HFFc6 (cell line): ENCODE measurements at regions not wholly inside any gene's neighbourhood (a gene's known extent, or its start where the extent isn't known, plus 50 kb on each side); places are given as distances from the start of the nearest gene placed in this dataset.

ENCODE experiments used
- DNase-seq: peaks from one replicate; pipeline ENCODE4 v3.0.0-alpha.2; 2018
- H3K27ac Mint-ChIP-seq: 2 replicates; pipeline ENCODE4 v1.8.0; 2020; ENCODE audit warnings: mild to moderate bottlenecking, mixed read lengths
- H3K27me3 Mint-ChIP-seq: 2 replicates; pipeline ENCODE4 v1.8.0; 2021; ENCODE audit warnings: mild to moderate bottlenecking, moderate library complexity, mixed read lengths; ENCODE audit not compliant: insufficient read depth
- H3K36me3 Mint-ChIP-seq: 2 replicates; pipeline ENCODE4 v1.8.0; 2021; ENCODE audit warnings: low read depth, mixed read lengths
- H3K4me1 Mint-ChIP-seq: 2 replicates; pipeline ENCODE4 v1.8.0; 2020; ENCODE audit warnings: low read depth, mixed read lengths
- H3K4me3 Mint-ChIP-seq: 2 replicates; pipeline ENCODE4 v1.8.0; 2020; ENCODE audit warnings: mild to moderate bottlenecking, moderate library complexity, mixed read lengths
- H3K9me3 Mint-ChIP-seq: 2 replicates; pipeline ENCODE4 v1.8.0; 2020; ENCODE audit warnings: mild to moderate bottlenecking, mixed read lengths
- CTCF ChIP-seq: fragments of 200-600 bp; sonication (generic); IDR thresholded peaks from 2 replicates; pipeline ENCODE4 v1.5.0; 2021; ENCODE audit warnings: antibody characterized with exemption, mild to moderate bottlenecking

DNA sequence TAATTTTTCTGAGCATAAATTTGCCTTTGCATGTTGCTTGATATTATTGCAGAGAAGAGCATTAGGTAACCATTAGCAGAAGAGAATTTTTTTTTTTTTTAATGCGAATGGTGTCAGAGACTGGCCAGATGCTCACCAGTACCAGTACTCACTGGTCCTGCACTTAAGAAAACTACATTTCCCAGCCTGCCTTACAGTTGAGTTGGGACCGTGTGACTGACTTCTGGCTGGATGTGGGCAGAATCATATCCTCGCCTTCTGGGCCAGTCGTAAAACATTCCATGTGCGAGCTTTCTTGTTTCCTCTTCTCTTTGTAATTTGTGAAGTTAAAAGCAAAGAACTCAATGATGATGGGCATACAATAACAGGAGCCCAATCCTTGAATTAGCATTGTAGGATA is 132.4 kb downstream of the LRRC30 start:
- peaks cover 6% of the 10 kb centered on the region for H3K9me3 Mint-ChIP-seq
- H3K4me3 Mint-ChIP-seq = no peak overlapping the region
- H3K4me1 Mint-ChIP-seq = no peaks in the 10 kb centered on the region
- TF ChIP-seq CTCF = no peak
- no peak overlapping the region for H3K27ac Mint-ChIP-seq
- peaks cover 7% of the 10 kb centered on the region for H3K27me3 Mint-ChIP-seq
- DNase-seq = no peak
- no peaks in the 10 kb centered on the region for H3K36me3 Mint-ChIP-seq

DNA sequence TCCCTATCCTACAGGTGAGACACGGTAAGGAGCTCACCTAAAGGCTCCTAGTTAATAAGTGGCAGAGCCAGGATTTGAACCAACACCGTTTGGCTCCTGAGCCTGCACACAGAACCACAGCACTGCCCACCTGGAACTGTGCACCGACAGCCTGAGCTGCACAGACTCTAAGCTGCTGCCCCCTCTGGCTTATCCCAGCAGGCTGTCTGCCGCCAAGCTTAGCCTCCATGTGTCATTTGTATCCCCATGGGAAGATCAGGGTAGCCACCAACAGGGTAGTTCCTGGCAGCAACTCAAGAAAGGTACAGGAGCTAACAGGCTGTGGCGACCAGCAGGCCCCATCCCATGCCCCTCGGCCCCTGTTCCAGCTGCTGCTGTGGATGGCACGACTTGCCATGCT is 135.7 kb downstream of the LRRC30 start:
- no peaks in the 10 kb centered on the region; the same call in 1 of the 2 replicates for H3K9me3 Mint-ChIP-seq
- no peaks in the 10 kb centered on the region for H3K36me3 Mint-ChIP-seq
- no peak for DNase-seq
- no peak overlapping the region for H3K27ac Mint-ChIP-seq
- no peak overlapping the region for H3K4me3 Mint-ChIP-seq
- no peak for TF ChIP-seq CTCF
- no peaks in the 10 kb centered on the region; the same call in 1 of the 2 replicates for H3K27me3 Mint-ChIP-seq
- no peaks in the 10 kb centered on the region for H3K4me1 Mint-ChIP-seq

DNA sequence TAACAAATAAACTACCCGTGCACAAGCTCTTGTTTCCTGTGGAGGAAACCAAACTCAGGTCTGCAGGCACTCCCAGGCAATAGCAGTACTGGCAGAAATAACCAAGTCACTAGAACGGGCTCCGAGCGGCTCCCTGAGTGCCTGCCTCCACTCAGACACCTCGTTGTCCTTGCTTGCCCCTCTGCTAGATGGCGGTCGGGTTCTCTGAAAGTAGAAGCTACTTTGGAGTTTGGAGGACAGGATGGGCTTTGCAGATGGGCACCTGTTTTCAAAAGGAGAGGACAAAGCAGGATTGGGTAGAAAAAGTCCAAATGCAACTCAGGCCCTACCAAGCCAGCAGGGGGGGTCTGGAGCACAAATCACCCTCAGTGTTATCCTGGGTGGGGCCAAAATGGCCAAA is 136.4 kb downstream of the LRRC30 start:
- H3K4me3 Mint-ChIP-seq = no peak overlapping the region
- no peak overlapping the region for H3K27ac Mint-ChIP-seq
- H3K9me3 Mint-ChIP-seq = no peaks in the 10 kb centered on the region
- no peaks in the 10 kb centered on the region; the same call in 1 of the 2 replicates for H3K27me3 Mint-ChIP-seq
- TF ChIP-seq CTCF = no peak
- no peak for DNase-seq
- no peaks in the 10 kb centered on the region for H3K4me1 Mint-ChIP-seq
- no peaks in the 10 kb centered on the region for H3K36me3 Mint-ChIP-seq

DNA sequence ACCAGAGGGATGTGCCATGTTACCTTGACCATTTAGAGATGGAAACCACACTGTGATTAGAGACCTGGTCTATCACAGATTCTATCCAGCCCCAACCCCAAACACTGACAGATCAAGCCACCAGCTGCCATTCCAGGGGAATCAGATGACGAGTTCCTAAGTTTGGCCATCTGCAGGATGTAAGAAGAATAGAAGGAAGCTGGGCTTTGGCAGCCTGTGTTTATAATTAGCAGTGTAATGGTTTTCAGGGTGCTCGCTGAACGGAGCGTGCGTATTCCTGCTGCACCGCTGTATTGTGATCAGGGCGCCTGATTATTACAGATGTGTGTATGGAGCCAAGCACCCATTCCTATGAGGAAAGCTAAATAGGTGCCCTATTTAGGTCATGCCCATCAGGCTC is 138.1 kb downstream of the LRRC30 start:
- H3K9me3 Mint-ChIP-seq = no peaks in the 10 kb centered on the region
- DNase-seq = no peak
- H3K27me3 Mint-ChIP-seq = no peaks in the 10 kb centered on the region; the same call in 1 of the 2 replicates
- no peak overlapping the region for H3K27ac Mint-ChIP-seq
- H3K36me3 Mint-ChIP-seq = no peaks in the 10 kb centered on the region
- no peaks in the 10 kb centered on the region for H3K4me1 Mint-ChIP-seq
- H3K4me3 Mint-ChIP-seq = no peak overlapping the region
- TF ChIP-seq CTCF = no peak

GRCh38 chr18:7370375-7370774 is 139.5 kb downstream of the LRRC30 start:
- Mint-ChIP-seq H3K27me3 (no peaks in the 10 kb centered on the region; the same call in 1 of the 2 replicates), H3K9me3 (no peaks in the 10 kb centered on the region; the same call in 1 of the 2 replicates), H3K36me3 (no peaks in the 10 kb centered on the region), H3K4me1 (no peaks in the 10 kb centered on the region), H3K27ac (no peak overlapping the region), H3K4me3 (no peak overlapping the region)
- no peak for DNase-seq
- no peak for TF ChIP-seq CTCF

DNA sequence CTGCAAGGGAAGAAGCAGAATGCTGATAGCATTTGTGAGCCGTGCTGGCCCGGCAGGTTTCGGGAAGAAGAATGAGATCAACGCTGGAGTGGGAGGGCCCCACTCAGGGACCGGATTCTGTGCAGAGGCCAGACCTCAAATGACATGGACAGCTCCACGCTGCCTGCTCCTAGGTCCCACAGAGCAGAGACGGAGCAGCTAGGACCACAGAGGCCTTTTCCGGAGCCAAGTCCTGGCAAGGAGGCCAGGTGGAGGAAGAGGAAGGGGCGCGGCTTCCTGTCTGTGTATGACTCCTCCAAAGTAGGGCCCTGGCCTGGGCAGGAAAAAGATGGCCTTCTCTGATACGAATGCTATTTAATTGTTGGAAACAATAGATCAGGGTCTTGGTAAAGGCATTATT is 139.9 kb downstream of the LRRC30 start:
- no peaks in the 10 kb centered on the region for H3K4me1 Mint-ChIP-seq
- no peaks in the 10 kb centered on the region; the same call in 1 of the 2 replicates for H3K27me3 Mint-ChIP-seq
- no peak overlapping the region for H3K27ac Mint-ChIP-seq
- H3K9me3 Mint-ChIP-seq = no peaks in the 10 kb centered on the region; the same call in 1 of the 2 replicates
- H3K4me3 Mint-ChIP-seq = no peak overlapping the region
- DNase-seq = no peak
- H3K36me3 Mint-ChIP-seq = no peaks in the 10 kb centered on the region
- no peak for TF ChIP-seq CTCF
